ENCODE measurements at regions not wholly inside any gene's neighbourhood (a gene's known extent, or its start where the extent isn't known, plus 50 kb on each side); places are given as distances from the start of the nearest gene placed in this dataset.
"Not testable (repeated sequence)": the region's sequence is repeated elsewhere in the genome, so short reads cannot be mapped to it uniquely, and the experiment has no call there.

DNA sequence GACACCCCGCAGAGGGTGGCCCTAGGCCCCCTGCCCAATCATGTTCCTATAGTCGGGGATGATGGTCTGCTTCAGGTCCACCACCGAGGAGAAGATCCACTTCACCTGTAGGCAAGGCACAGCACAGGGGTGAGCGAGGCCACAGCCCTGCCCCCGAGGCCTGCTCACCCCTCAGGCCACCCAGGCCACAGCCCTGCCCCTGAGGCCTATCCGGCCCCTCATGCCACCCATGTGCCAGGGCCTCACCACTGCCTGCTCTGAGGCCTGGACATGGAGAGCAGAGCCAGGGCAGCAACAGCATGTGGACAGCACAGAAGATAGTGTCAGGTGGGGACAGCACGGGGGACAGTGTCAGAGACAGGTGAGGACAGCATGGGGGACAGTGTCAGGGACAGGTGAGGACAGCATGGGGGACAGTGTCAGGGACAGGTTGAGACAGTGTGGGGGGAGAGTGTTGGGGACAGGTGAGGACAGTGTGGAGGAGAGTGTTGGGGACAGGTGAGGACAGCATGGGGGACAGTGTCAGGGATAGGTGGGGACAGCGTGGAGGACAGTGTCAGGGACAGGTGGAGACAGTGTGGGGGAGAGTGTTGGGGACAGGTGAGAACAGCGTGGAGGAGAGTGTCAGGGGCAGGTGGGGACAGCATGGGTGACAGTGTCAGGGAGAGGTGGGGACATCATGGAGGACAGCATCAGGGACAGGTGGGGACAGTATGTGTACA lies 239.7 kb downstream of the TMEM121 start:
- DNase-seq = no peak

DNA sequence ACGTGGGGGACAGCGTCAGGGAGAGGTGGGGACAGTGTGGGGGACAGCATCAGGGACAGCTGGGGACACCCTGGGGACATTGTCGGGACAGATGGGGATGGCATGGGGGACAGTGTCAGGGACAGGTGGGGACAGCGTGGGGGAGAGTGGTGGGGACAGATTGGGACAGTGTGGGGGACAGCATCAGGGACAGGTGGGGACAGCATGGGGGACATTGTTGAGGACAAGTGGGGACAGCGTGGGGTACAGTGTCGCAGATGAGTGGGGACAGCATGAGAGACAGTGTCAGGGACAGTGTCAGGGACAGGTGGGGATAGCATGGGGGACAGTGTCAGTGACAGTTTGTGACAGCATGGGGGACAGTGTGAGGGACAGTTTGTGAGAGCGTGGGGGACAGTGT lies 240.9 kb downstream of the TMEM121 start:
- DNase-seq = no peak

DNA sequence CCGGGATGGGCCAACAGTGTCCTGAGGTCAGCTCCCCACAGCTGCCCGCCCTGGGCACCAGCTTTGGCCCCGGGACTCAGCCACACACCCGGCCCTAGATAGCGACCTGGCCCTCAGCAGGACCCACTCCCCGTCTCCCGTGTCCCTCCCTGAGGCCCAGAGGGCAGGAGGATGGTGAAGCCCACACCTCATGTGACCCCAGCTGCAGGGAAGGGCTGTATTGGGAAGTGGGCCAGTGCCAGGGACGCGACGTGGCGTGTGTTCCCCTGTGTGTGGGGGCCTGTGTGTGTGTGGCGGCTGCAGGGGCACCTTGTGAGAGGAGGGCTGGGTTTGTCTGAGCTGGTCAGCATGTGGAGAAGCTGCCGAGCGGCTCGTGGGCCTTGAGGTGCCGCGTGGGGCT lies 241.7 kb downstream of the TMEM121 start:
- DNase-seq = not testable (repeated sequence)

DNA sequence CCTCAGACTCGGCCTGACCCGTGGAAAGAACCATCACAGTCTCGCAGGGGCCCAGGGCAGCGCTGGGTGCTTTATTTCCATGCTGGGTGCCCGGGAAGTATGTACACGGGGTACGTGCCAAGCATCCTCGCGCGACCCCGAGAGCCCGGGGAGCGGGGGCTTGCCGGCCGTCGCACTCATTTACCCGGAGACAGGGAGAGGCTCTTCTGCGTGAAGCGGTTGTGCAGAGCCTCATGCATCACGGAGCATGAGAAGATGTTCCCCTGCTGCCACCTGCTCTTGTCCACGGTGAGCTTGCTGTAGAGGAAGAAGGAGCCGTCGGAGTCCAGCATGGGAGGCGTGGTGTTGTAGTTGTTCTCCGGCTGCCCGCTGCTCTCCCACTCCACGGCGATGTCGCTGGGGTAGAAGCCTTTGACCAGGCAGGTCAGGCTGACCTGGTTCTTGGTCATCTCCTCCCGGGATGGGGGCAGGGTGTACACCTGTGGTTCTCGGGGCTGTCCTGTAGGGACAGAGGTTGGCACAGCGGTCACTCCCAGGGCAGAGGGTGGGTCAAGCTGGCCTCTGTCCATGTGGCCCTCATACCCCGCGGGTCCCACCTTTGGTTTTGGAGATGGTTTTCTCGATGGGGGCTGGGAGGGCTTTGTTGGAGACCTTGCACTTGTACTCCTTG lies 242.8 kb downstream of the TMEM121 start:
- DNase-seq = not testable (repeated sequence)

DNA sequence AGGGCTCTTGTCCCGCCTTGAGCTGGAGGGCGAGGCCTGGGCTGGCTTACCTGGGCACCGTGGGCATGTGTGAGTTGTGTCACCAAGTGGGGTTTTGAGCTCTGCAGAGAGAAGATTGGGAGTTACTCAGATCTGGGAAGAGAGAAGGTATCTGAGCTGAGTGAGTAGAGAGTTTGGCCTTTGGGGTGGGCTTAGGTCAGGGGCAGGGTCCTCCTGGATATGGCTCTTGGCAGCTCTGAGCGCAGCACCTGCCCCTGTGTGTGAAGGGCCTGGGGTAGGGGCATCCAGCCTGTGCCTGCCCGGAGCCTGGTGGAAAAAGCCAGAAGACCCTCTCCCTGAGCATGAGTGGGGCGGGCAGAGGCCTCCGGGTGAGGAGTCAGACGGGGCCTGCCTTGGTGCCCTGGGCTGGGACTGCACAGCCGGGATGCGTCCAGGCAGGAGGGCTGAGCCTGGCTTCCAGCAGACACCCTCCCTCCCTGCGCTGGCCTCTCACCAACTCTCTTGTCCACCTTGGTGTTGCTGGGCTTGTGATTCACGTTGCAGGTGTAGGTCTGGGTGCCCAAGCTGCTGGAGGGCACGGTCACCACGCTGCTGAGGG lies 244.3 kb downstream of the TMEM121 start:
- DNase-seq = not testable (repeated sequence)

DNA sequence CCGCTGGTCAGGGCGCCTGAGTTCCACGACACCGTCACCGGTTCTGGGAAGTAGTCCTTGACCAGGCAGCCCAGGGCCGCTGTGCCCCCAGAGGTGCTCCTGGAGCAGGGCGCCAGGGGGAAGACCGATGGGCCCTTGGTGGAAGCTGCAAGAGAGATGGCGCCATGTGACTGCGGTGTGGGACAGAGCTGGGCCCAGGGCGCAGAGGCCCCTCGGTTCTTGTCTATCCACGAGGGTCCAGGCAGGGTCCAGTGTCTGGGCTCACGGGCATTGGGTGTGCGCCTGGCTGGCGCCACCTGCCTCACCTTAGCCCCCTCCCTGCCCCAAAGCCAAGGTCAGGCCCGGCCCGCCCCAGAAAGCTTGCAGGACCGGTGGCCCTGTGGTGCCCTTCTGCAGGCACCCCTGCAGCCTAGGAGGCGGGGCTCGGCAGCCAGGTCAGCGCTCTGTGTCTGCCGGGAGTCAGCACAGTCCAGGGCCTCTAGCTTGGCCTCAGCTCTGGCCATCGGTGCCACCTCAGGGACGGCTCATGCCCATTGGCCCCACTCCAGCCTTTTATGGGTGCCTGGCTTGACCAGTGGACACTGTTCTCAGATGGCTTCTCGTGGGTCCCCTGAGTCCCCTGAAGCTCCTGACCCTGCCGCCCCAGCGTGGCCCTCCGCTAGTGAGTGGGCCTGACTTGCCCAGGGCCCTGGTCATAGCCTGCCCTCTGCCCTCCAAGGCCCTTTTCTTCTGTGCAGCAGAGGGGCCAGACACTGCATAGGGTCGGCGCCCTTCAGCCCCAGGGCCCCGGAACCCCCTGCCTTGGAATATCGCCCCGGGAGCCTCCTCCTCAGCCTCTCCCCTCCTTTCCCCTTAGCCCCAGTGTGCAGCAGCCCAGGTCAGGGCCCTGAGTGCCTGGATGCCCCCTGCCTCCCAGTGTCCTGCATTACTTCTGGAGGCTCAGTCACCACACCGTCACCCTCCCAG lies 245.2 kb downstream of the TMEM121 start:
- not testable (repeated sequence) for DNase-seq

DNA sequence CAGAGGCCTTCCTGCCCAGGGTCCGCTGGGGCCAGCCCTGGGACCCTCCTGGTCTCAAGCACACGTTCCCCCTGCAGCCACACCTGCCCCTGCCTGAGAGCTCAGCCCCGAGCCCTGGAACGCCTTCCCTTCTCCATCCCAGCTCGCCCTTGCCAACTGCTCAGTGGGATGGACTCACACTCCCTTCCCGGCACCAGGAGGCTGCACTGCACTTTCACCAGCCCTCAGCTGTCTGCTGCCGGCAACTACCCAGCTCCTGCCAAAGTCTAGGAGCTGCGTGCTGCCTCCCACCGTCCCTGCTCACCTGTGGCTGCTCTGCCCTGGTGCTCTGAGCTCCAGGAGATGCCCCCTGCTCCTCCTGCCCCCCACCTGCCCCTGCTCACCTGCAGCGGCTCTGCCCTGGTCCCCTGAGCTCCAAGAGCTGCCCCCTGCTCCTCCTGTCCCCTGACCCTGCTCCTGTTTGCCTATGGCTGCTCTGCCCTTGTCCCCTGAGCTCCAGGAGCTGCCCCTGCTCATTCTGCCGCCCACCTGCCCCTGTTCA lies 246.4 kb downstream of the TMEM121 start:
- not testable (repeated sequence) for DNase-seq

DNA sequence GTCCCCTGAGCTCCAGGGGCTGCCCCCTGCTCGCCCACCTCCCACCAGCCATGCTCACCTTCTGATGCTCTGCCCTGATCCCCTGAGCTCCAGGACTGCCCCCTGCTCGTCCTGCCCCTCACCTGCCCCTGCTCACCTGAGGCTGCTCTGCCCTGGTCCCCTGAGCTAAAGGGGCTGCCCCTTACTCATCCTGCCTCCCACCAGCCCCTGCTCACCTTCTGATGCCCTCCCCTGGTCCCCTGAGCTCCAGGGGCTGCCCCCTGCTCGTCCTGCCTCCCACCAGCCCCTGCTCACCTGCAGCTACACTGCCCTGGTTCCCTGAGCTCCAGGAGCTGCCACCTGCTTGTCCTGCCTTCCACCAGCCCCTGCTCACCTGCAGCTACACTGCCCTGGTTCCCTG lies 247.2 kb downstream of the TMEM121 start:
- no peak for DNase-seq

DNA sequence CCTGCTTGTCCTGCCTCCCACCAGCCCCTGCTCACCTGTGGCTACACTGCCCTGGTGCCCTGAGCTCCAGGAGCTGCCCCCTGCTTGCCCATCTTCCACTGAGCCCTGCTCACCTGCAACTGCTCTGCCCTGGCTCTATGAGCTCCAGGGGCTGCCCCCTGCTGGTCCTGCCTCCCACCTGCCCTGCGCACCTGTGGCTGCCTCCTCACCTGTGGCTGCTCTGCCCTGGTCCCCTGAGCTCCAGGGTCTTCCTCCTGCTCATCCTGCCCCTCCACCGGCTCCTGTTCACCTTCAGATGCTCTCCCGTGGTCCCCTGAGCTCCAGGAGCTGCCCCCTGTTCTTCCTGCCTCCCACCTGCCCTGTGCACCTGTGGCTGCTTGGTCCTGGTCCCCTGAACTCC lies 247.6 kb downstream of the TMEM121 start:
- DNase-seq = no peak

DNA sequence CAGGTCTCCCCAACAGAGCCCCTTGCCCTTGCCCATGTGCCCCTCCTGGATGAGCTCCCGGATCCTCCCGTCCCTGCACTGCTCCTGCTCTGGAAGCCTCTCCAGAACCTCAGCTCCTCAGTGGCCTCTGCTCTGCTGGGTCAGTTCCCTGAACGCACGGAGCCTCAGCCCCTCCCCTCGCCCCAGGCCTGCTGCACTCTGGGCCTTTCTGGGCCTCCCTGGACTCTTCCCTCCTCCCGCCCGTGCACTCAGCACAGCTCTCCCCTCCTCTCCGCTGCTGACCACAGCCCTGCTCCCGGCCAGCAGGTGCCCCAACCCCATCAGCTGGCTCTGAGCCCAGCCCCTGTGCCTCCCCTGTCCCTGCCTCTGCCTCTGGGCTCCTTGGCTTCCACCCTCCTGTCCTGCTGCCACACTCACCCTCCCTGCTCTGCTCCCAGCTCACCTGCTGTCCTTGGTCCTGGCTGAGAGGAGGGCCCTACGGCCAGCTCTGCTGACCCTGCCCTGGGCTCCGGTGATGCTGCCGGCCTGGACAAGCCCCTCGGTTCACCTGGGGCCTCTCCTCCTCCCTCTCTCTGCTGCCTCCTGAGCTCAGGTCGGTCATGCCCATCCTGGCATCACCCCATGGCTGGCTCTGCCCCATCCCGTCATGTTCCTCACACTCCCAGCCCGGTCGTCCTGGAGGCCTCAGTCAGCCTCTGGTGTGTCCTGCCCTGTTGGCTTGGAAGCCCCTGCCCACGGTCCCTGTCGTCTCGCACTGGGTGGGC lies 248.4 kb downstream of the TMEM121 start:
- not testable (repeated sequence) for DNase-seq

DNA sequence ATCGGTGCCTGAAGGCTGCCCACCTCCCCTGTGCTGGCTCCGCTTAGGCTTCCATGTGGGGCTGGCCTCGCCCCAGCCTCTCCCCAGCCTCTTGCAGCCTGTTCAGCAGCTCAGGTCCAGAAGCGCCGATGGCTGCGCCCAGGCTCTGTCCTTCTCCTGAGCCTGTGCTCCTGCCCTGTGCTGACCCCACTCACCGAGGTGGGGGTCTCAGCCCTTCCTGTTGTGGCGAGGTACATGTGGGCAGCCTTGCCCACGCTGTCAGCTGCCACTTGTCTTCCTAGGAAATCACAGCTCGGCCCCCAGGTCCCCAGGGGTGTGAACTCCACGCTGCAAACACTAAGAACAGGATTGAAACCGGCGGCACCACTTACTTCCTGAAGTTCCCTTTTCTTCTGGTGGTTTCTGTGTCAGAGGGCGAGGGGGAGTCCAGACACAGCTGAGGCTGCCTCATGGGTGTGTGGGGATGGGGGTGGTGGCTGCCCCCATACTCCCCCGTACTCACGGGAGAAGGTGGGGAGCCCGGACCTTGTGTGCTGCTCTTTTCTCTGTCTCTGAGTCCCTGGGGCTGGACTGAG lies 249.1 kb downstream of the TMEM121 start:
- not testable (repeated sequence) for DNase-seq

DNA sequence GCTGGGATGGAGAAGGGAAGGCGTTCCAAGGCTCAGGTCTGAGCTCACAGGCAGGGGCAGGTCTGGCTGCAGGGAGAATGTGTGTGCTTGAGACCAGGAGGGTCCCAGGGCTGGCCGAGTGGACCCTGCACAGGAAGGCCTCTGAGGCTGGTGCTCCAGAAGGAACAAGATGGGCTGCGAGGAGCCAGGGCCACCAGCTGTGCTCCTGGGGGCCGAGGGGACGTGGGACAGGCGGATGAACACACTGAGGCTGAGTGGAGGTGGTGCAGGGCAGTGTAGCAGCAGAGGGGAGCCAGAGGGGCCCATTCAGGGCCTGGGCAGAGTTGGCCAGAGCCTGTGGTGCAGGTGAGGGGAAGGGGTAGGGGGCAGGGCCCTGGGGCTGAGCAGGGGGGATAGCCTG lies 249.7 kb downstream of the TMEM121 start:
- DNase-seq = not testable (repeated sequence)

DNA sequence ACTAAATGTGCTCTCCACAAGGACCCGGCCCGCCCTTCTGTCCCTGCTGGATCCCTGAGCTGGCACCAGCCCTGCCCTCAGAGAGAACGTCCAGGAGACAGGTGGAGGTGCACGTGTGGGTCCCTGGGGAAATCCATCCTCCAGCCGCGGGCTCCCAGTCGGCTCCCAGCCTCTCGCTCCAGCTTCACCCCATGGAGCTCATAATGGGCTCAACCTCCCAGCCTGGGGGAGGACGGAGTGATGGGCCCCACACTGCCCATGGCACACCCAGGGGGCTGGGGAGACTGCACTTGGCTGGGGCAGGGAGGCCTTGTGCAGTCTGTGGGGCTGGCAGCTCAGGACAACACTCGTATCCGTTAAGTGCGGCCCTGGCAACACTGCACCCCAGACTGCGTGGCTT lies 250.5 kb downstream of the TMEM121 start:
- DNase-seq = no peak

DNA sequence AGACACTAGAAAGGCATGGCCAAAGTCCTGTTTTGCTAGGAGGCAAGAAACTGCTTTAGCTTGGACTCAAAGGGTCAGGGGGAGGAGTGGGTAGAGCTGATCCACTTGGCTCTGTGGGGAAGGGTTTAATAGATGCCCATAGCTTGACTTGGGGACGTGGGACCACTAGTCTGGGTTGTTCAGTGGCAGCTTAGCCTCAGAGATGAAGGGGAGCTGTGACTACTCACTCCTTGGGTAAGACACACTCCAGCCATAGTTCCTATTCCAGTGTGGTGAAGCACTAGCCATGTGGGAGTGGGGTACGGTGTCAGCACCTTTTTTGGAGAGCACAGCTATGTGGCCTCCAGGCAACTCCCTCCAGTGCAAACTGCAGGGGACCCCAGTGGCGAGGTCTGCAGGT lies 257.3 kb downstream of the TMEM121 start:
- no peak for DNase-seq

DNA sequence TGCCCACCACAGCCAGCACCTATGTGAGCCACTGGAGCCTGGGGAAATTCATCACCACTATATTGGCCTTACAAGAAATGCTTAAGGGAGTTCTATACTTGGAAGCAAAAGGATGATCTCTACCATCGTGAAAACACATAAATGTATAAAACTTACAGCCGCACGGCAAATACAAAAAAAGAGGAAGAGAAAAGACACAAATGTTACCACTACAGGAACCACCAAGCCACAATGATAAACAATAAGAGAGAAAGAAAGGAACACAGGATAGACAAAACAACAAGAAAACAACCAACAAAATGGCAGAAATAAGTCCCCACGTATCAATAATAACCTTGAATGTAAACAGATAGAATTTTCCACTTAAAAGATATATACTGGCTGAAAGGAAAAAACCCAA lies 267.5 kb downstream of the TMEM121 start:
- no peak for DNase-seq

DNA sequence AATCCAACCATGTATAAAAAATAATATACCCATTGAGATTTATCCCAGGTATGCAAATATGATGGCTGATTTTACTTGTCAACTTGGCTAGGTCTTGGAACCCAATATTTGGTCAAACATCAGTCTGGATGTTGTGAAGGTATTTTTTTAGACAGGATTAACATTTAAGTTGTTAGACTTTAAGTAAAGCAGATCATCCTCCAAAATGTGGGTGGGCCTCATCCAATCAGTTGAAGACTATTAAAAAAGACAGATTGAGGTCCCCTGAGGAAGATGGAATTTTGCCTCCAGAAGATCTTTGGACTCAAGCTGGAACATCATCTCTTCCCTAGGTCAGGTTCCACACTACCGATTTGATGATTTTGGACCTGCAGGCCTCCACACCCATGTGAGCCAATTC lies 271.2 kb downstream of the TMEM121 start:
- DNase-seq = no peak

DNA sequence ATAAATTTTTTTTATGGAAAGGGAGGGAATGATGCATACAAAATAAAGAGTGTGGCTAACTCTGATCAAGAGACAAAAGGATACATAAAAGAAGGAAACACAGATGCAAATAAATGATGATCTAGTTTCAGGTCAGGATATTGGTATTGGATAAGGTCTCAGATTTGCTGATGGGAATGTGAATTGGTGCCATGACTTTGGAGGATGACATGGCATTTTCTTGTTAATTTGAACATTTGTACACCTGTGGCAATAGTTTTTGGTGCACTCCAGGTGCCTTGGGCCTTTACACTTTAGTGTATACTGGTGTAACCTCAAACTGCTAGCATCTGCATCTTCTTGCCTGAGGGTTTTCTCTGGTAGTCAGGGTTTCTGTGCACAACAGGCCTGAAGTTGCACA lies 279.3 kb downstream of the TMEM121 start:
- no peak for DNase-seq

DNA sequence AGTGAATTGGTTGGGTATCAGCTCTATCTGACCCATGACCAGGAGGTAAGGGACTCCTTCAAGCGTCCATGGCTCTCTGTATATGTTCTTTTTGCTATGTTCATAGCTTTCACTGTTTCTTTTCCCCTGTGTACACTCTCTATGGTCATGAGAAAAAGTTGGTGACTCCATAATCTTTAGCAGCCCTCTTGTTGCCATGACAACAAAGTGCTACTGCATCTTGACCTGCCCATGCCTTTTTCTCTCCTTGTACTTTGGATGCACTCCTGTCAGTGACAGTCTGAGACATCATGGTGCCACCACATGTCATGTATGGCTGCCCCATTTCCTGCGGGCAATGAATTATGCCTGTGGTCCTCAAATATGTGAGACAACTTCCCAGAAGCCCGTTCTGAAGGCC lies 280.2 kb downstream of the TMEM121 start:
- DNase-seq = no peak

DNA sequence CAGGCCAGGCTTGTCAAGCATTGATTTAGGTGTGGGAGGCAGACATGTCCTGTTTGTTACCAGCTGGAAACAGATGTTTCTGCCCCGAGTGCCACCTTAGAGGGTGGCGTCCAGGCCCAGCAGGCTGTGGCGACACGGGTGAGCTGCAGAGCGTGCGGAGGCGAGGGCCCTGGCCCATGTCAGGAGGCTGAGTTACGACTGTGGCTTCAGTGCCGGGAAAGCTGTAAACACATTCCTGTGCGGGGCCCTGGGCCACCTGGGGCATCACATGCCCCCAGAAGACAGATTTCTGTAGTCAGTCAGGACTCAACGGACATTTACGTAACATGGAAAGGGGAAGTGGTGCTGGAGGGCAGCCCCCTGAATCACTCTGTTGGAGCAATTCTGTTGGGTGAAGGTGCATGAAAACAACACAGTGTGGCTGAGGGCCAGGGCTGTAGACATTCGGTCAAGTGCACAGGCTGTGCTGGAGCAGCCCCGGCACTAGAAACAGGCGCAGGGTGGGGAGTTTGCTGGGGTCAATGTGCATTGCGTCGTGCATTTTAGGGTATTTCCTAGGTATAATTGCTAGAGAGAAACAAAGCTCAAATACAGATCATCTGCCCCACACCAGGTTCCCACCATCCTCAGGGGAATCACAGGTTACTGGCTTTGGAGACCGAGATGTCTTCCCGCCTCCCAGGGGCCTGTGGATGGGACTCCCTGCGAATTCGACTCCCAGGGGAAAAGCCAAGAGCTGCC lies 291.8 kb downstream of the TMEM121 start:
- no peak for DNase-seq

DNA sequence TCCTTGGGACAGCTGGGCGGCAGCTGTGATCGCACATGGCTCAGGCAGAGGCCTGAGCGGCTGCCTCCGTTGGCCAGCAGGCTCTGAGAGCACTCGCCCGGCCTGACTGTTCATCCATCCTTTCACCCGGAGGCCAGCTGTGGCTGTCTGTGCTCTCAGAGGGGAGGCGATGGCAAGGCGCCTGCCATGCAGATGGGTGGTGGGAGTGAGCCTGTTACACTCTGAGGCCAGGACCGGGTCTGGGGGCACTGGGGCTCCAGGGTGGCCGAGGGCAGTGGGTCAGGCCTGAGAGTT lies 292.3 kb downstream of the TMEM121 start:
- no peak for DNase-seq

DNA sequence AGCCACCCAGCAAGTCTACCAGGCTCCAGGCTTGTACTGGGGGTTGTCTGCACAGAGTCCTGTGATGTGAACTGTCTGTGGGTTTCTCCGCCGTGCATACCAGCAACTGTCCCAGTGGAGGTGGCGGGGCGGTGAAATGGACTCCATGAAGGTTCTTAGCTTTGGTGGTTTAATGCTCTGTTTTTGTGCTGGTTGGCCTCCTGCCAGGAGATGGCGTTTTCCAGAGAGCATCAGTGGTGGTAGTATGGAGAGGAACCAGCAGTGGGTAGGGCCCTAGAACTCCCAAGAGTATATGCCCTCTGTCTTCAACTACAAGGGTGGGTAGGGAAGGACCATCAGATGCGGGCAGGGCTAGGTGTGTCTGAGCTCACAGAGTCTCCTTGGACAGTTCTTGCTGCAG lies 303.8 kb downstream of the TMEM121 start:
- DNase-seq = no peak
